ENCODE measurements at regions not wholly inside any gene's neighbourhood (a gene's known extent, or its start where the extent isn't known, plus 50 kb on each side); places are given as distances from the start of the nearest gene placed in this dataset.
"Not testable (repeated sequence)": the region's sequence is repeated elsewhere in the genome, so short reads cannot be mapped to it uniquely, and the experiment has no call there.

- not testable (repeated sequence) for H3K36me3 Mint-ChIP-seq, H3K27me3 Mint-ChIP-seq, H3K27ac Mint-ChIP-seq, H3K4me1 Mint-ChIP-seq, H3K4me3 Mint-ChIP-seq, H3K9me3 Mint-ChIP-seq
These were observed 269.1 kb downstream of the NPIPA7 start for GRCh38 chr16:16648002-16648401.

- H3K27ac Mint-ChIP-seq, H3K9me3 Mint-ChIP-seq, H3K36me3 Mint-ChIP-seq, H3K27me3 Mint-ChIP-seq, H3K4me1 Mint-ChIP-seq, H3K4me3 Mint-ChIP-seq: not testable (repeated sequence)
These were observed 293.4 kb downstream of the NPIPA7 start for GRCh38 chr16:16672180-16672812.

- not testable (repeated sequence) for H3K27me3 Mint-ChIP-seq, H3K4me1 Mint-ChIP-seq, H3K27ac Mint-ChIP-seq, H3K36me3 Mint-ChIP-seq, H3K9me3 Mint-ChIP-seq, H3K4me3 Mint-ChIP-seq
These were observed 295.9 kb downstream of the NPIPA7 start for GRCh38 chr16:16674820-16675219.

- H3K27ac Mint-ChIP-seq, H3K9me3 Mint-ChIP-seq, H3K4me3 Mint-ChIP-seq, H3K27me3 Mint-ChIP-seq, H3K4me1 Mint-ChIP-seq, H3K36me3 Mint-ChIP-seq: not testable (repeated sequence)
These were observed 342.9 kb downstream of the NPIPA7 start for GRCh38 chr16:16721849-16722248.

- H3K4me3 Mint-ChIP-seq, H3K36me3 Mint-ChIP-seq, H3K4me1 Mint-ChIP-seq, H3K27ac Mint-ChIP-seq, H3K9me3 Mint-ChIP-seq, H3K27me3 Mint-ChIP-seq: not testable (repeated sequence)
These were observed 343.7 kb downstream of the NPIPA7 start for GRCh38 chr16:16722666-16723065.

GRCh38 chr16:16723819-16724519 is 345.0 kb downstream of the NPIPA7 start:
- H3K27me3 Mint-ChIP-seq, H3K27ac Mint-ChIP-seq, H3K4me3 Mint-ChIP-seq, H3K36me3 Mint-ChIP-seq, H3K9me3 Mint-ChIP-seq, H3K4me1 Mint-ChIP-seq: not testable (repeated sequence)

- H3K4me1 Mint-ChIP-seq, H3K4me3 Mint-ChIP-seq, H3K9me3 Mint-ChIP-seq, H3K36me3 Mint-ChIP-seq, H3K27ac Mint-ChIP-seq, H3K27me3 Mint-ChIP-seq: not testable (repeated sequence)
These were observed 348.1 kb downstream of the NPIPA7 start for GRCh38 chr16:16727048-16727447.

GRCh38 chr16:16742573-16742972 is 363.6 kb downstream of the NPIPA7 start:
- H3K9me3 Mint-ChIP-seq, H3K27me3 Mint-ChIP-seq, H3K36me3 Mint-ChIP-seq, H3K4me1 Mint-ChIP-seq, H3K4me3 Mint-ChIP-seq, H3K27ac Mint-ChIP-seq: not testable (repeated sequence)

GRCh38 chr16:16754992-16755667 is 376.2 kb downstream of the NPIPA7 start:
- not testable (repeated sequence) for H3K27ac Mint-ChIP-seq, H3K4me3 Mint-ChIP-seq, H3K36me3 Mint-ChIP-seq, H3K4me1 Mint-ChIP-seq, H3K27me3 Mint-ChIP-seq, H3K9me3 Mint-ChIP-seq

- Mint-ChIP-seq H3K27ac (no peak overlapping the region), H3K9me3 (peaks cover 5% of the 10 kb centered on the region), H3K36me3 (no peaks in the 10 kb centered on the region), H3K4me3 (no peak overlapping the region), H3K4me1 (no peaks in the 10 kb centered on the region), H3K27me3 (no peaks in the 10 kb centered on the region)
These were observed 384.5 kb downstream of the NPIPA7 start for GRCh38 chr16:16763449-16763848.

GRCh38 chr16:16770717-16771116 is 391.8 kb downstream of the NPIPA7 start:
- H3K9me3 Mint-ChIP-seq, H3K36me3 Mint-ChIP-seq, H3K27ac Mint-ChIP-seq, H3K4me1 Mint-ChIP-seq, H3K4me3 Mint-ChIP-seq, H3K27me3 Mint-ChIP-seq: not testable (repeated sequence)

- H3K4me1 Mint-ChIP-seq: no peaks in the 10 kb centered on the region
- H3K27ac Mint-ChIP-seq: no peak overlapping the region
- H3K27me3 Mint-ChIP-seq: peaks cover 16% of the 10 kb centered on the region
These were observed 395.4 kb downstream of the NPIPA7 start for GRCh38 chr16:16774389-16774788.

GRCh38 chr16:16778332-16778731 is 399.4 kb downstream of the NPIPA7 start:
- Mint-ChIP-seq H3K36me3 (no peaks in the 10 kb centered on the region), H3K27me3 (peaks cover 17% of the 10 kb centered on the region), H3K27ac (no peak overlapping the region), H3K4me1 (no peaks in the 10 kb centered on the region), H3K4me3 (no peak overlapping the region), H3K9me3 (no peaks in the 10 kb centered on the region)

More at GRCh38 chr16:16774389-16774788, 395.4 kb downstream of the NPIPA7 start:
- no peak overlapping the region for H3K4me3 Mint-ChIP-seq
- H3K36me3 Mint-ChIP-seq: no peaks in the 10 kb centered on the region
- H3K9me3 Mint-ChIP-seq: no peaks in the 10 kb centered on the region

- H3K36me3 Mint-ChIP-seq: no peaks in the 10 kb centered on the region
- no peaks in the 10 kb centered on the region for H3K4me1 Mint-ChIP-seq
These were observed 401.6 kb downstream of the NPIPA7 start for GRCh38 chr16:16780588-16780987.

GRCh38 chr16:16782153-16782552 is 403.2 kb downstream of the NPIPA7 start:
- no peak overlapping the region for H3K27ac Mint-ChIP-seq
- H3K4me3 Mint-ChIP-seq: no peak overlapping the region
- no peaks in the 10 kb centered on the region for H3K36me3 Mint-ChIP-seq
- H3K9me3 Mint-ChIP-seq: no peaks in the 10 kb centered on the region
- H3K27me3 Mint-ChIP-seq: peaks cover 9% of the 10 kb centered on the region
- no peaks in the 10 kb centered on the region for H3K4me1 Mint-ChIP-seq

More at GRCh38 chr16:16780588-16780987, 401.6 kb downstream of the NPIPA7 start:
- H3K9me3 Mint-ChIP-seq: no peaks in the 10 kb centered on the region
- no peak overlapping the region for H3K27ac Mint-ChIP-seq
- peaks cover 17% of the 10 kb centered on the region for H3K27me3 Mint-ChIP-seq
- no peak overlapping the region for H3K4me3 Mint-ChIP-seq

- Mint-ChIP-seq H3K9me3 (no peaks in the 10 kb centered on the region), H3K4me3 (no peak overlapping the region), H3K27me3 (peaks cover 5% of the 10 kb centered on the region), H3K36me3 (no peaks in the 10 kb centered on the region), H3K4me1 (no peaks in the 10 kb centered on the region), H3K27ac (no peak overlapping the region)
These were observed 409.1 kb downstream of the NPIPA7 start for GRCh38 chr16:16788004-16788403.
